Umbilical cord (tissue), 1 donor: ENCODE measurements at regions not wholly inside any gene's neighbourhood (a gene's known extent, or its start where the extent isn't known, plus 50 kb on each side); places are given as distances from the start of the nearest gene placed in this dataset.

Experiments
- DNase-seq: peaks from one replicate; pipeline ENCODE4 v3.0.0-alpha.2; 2015; ENCODE audit warnings: low spot score

DNA sequence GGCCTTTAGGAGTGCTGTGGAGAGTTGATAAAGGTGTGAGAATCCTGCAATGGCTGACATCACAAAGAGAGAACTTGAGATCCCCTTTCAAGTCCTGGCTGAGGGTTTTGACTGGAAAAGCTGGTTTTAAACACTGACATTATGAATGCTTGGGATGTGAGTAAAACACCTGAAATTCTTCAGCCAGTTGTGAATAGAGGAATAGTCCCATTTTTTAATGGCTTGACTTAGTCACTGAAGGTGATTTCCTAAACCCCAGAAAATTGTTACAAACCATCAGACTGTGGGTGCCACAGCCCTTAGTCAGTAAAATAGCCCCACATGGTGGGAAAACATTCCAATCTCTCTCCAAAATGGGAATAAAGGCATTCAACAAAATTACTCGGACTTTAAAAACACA, 107.7 kb upstream of the LMO4 start:
- no peak for DNase-seq

DNA sequence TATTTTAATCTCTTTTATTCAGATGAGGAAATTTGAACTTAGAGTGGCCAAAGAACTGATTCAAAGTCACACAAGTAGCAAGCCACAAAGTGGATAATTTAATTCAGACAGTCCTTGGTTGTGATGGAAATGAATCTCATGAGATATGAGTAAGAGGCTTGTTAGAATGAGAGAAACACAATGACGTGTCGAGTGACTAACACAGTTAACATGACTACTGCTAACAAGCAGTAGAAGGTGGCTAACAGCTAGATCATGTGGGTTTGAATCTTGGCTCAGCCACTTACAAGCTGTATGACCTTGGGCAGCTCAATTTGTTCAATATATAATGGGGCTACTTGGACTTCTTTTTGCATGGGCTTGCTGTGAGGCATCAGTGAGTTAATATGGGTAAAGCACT, 104.5 kb upstream of the LMO4 start:
- DNase-seq: no peak

DNA sequence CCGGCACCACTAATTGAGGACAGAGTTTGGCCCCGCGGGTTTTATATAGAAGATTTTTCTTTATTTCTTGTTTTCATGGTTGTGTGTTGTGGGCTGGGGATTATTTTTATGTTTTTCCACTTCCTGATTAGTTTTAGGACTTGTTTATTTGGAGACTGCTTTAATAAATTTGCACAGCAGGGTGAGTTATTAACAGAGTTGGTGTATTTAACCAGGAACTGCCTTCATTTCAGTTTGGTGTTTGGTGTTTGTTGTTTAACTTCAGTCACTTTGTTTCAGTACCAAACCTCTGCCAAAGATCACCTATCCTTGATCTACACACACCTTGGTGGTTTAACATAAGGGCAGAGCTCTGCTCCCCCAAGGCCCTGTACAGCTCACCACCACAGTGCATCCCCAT, 103.5 kb upstream of the LMO4 start:
- DNase-seq: no peak

DNA sequence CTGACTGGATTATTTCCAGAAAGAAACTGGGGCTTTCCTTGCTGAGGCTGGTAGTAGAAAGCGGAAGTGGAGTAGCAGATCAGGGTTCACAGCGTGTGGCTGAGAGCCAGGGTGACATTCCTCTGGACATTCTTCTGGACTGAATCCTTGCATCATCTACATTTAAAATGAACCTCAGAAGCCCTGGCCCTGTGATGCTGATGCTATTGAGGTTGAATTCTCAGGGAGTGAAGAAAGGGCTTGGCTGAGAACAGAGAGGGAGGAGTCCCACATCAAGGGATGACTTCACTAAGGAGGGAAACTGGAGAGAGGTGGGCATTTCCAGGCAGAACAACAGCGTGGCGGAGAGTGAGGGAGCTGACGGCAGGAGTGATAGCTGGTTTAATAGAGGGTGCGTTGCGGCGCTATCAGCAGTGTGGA, 102.3 kb upstream of the LMO4 start:
- DNase-seq: peak; percentile 95

DNA sequence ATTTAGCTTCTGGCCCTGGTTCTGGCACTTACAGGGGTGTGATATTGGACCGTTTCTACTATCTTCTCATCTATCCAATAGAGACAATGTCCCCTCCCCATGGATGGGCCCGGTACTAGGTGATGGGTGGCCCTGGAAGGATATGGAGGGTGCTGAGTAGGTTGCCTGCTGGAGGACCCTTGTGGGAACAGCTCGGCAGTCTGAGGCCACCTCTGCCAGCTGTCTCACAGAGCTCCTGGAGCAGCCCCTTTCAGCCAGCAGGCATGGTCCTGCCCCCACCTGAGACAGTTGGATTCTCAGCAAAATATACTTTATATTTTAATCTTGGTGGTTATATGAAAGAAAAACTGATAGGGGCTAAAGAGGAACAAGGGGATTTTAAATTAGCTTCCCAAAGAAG, 101.0 kb upstream of the LMO4 start:
- DNase-seq: no peak

DNA sequence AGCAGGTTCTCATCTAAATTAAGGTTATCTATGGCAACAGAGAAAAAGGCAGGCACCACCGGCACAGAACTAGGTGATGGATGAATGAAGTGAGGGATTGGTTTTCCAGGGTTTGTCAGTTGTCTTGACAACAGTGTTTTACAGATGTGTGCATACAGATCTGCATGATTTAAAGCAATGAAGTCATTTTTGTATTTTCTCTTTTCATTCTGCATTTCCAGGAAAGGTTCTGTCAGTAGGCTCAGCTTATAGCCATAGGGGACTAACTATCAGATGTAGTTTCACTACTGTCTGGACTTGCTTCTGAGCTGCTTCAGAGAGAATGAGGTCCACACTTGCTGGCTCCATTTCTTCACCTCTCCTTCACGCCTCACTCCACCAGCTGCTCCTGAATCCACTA, 98.2 kb upstream of the LMO4 start:
- no peak for DNase-seq

DNA sequence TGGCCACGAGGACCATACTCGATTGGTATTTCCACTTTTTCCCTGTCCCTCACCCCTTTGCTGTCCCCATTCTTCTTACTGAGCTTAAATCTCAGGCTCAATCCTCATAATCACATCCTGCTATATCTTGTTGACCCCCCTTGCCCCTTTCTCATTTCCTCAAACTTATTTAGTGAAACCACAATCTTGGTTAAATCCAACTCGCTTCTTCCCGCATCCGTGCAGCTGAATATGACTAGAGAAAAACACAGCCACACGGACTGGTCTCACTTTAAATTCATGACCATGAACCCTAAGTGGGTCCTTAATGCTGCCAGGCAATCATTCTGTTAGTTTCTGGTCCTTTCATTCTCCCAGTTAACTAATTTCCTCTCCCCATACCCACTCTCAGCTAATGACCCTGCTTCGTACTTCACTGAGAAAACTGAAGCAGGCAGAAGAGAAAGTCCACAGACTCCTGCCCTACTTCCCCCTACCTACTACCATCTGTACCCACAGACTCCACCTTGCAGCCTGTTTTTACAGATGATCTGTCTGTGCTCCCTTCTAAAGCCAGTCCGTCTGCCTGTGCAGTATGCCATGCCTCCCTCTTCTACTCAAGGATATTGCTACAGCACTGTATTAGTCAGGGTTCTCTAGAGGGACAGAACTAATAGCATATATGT, 96.8 kb upstream of the LMO4 start:
- no peak for DNase-seq

DNA sequence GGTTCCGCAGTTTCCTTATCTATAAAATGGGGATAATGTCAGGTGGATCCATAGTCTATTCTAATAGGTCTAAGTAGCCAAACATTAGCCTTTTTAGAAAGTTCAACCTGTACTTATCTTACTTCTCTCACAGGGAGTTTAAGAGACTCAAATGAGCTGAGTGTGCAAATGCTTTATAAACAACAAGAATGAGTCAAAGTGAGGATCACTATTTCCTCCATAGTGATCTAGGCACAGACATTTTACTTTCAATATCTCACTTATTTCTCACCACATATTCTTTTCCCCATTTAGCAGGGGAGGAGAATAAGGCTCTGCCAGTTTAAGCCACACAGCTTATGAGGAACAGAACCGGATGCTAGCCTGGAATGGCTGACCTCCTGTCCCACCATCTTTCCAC, 92.1 kb upstream of the LMO4 start:
- no peak for DNase-seq

DNA sequence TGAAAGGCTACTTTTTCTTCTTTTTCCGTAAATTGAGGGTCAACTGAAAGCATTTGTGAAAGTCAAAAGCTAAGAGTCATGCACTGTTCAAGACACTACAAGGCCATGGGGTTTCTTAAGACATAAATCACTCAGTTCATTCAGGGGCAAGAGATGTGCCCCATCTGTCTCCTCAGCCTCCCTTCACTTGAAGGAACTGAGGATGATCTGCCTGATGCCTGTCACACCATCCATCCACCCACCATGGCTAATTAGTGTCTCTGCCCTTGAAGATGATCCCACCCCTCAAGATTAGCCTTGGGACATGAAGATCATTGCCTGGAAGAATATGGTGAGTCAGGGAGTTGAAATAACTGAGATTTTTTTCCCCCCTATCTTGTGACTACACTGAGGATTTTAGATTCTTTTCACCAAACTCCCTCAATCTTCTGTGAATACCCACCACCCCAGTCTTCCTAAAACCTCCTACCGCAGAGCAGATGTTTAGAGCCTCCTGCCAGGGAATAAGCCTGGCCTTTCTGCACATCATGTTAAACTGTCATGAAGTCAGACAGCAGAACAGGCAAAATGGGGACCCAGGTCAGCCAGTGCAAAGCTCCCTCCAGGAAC, 88.6 kb upstream of the LMO4 start:
- DNase-seq: peak; percentile 61

DNA sequence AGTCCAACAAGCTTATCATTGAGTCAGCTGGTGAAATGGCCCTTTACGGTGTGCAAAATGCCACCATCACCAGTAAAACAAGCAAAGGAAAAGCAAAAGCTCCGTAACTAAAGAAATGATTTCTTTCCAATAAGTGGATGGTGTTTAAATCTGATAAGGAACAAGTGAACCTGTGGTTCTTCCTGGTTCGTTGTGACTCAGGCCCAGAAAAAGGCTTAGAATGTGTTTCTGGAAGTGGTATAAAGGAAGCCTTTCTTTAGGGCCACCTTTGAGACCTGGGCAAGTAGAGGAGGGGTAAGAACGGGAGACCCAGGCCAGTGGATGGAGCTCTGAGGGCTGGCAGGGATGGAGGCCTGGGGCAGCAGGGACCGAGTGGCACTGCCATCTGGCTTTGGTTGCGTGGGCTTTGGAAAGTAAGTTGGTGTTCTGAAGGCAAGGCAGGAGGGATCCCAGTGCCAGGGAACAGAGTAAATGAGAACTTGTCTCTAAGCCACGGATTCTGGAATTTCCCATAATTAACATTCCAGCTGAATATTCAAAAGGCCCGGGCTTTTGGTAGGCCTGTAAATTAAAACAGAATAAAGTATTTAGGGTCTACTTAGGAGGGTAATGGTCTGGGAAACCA, 87.9 kb upstream of the LMO4 start:
- no peak for DNase-seq

DNA sequence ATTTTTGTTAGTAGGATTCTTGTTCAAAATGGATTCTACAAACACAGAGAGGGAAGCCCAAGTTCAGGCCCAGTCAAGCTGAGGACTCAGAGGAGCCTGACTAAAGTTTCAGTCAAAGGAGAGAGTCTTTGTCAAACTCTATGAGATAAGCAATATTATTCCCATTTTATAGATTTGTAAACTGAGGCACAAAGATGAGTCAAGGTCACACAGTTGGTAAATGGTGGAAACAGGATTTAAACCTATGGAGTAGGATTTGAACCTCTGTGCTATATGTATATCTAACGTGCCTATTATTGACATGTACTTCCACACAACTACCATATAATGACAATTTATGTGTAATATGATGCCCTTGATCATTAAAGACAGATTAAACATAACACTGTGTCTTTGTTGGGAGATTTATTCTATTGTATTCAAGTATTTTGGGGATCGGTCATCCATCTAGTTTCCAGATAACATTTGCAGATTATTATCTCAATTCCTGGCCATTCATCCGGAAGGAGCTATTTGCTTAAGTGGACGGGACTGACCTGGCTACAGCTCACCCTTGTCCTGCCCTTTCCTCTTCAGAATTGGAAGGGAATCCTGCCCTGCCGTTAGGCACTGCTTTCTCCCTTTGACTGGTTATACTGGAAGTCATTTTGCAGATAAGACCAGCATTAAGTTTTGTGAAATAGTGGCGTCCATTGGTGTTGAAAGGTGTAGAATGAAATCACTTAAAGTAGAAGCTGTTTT, 86.1 kb upstream of the LMO4 start:
- no peak for DNase-seq

DNA sequence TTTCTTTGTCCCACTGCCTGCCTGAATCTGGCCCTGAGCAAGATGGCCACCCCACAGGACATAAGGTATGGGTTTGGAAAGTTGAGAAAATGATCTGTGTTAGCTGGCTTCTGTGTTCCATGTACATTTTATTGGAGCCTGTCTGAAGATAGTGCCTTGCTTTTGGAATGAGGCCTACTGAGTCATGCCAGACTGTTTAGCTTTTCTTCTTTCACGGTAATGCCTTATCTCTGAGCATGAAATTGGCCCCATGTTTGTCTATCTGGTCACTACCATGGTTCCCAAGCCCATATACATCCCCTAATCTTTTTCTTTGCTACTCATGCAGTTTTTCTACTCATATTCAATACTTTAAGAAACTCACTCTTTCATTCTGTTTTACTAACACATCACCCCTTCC, 85.1 kb upstream of the LMO4 start:
- peak; percentile 92 for DNase-seq

DNA sequence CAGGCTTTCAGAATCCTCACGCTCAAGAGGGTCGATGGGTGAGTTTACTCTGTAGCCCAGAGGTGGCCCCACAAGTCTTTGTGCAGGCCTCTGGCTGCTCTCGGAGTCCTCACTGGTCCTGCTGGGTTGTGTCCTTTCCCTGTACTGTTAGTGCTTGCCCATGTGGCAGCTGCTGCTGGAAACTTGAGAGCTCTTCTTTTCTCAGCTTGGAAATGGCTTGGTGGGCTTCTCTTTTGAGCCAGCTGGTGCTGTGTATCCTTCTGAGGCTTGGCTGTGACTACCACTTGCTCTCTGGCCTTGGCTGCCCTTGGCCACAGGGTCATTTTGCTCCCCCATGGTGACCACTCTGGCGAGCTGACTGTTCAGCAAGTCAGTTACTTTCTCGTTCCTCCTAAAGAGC, 82.2 kb upstream of the LMO4 start:
- no peak for DNase-seq

DNA sequence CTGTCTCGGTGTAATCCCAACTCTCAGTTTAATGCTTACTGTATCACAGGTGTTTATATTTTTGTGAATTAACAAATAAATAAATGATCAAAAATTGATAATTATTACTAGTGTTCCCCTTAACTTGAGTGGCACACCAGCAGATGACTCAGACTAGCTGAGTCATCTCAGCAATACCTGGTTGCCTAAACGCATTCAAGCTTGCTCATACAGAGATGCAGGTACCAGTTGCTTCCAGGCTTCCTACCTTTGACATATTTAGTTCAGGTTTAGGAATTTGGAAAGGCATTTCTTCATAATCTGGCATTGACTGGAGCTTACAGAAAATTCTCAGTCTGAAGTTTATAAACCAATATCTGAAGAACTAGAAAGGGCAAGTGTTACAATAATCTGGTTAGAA, 78.9 kb upstream of the LMO4 start:
- DNase-seq: no peak

DNA sequence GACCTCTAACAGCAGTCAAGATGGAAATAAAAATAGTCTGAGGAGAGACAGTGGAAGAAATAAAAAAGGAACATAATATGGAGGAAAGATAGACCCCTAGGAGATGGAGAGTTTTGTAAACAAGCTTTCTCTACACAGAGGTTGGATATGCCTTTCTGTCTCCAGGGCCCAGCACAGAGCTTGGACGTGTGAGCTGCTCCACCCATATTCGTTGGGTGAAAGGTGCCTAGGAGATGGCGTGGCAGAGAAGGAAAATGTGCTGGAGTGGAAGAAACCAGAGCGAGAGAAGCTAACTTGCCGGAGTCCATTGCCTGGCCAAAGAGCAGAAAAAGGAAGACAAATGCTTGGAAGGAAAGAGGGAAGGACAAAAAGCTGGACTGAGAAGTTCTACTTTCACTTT, 78.3 kb upstream of the LMO4 start:
- no peak for DNase-seq

DNA sequence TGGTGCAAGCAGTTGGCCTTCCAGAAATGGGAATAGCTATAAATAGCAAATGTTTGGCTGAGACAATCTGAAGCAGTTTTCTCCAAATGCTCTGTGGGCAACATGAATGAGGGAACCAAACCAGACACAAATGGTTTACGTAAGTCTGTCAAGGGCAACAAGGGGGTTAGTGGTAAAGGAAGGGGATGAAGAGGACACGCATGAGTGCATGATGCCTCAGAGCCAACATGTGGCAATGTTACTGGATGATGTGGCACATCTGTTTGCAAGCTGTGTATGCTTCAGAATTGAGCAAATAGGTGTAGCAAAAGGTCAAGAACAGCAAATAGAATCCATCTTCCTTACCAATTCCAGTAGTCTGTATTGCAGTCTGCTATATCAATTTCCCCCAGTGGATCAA, 76.3 kb upstream of the LMO4 start:
- no peak for DNase-seq

DNA sequence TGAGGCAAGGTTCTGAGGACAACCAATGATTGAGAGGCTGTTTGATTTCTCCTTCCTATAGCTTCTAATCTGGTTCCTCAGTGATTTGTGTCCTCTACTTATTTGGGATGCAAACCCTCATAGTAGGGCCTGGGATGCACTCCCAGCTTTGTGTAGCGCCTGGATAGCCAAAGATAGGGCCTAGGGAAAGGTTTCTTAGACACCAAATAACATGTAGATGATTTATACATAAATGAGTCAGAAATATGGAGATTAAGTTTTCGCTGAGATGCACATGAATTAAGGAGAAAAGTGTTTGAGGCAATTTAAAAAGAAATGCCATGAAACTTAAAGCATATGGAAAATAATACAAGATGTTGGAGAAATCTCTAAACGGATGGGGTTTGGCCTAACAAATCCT, 66.0 kb upstream of the LMO4 start:
- DNase-seq: no peak

DNA sequence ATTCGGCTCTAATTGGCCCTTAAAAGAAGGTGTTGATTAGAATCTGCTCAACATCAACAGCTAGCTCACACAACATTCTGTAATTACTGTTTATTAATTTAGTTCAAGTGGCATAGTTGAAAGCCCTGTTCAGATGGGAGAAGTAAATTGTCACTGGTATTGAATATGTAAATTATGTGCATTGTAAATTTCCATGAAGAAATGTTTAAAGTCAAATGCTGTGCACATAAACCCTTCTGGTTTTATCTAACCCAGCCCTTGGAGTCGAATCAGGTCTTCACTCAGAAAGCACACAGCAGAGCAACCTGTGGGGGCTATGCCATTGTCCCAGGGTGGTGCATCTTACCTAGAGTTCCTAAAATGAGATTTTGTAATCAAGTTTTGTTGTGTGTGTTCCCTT, 65.4 kb upstream of the LMO4 start:
- no peak for DNase-seq

DNA sequence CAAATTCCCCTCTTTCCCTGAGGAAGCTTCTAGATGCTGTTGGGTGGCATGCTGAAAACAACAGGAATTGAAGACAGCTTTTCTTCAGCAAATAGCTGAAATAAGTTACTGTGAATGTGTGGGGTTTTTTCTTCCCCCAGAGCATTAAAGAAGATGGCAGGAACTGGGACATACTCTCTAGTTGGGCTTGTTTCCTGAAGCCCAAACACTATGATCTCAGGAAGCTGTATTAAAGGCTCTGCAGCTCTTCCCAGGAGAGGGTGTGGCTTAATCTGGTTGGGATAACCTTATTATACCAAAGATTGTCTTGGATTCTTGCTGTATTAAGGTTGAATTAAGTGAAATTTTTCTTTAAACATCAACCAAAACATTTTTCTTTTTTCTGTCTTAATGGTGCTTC, 64.9 kb upstream of the LMO4 start:
- DNase-seq: peak; percentile 55

DNA sequence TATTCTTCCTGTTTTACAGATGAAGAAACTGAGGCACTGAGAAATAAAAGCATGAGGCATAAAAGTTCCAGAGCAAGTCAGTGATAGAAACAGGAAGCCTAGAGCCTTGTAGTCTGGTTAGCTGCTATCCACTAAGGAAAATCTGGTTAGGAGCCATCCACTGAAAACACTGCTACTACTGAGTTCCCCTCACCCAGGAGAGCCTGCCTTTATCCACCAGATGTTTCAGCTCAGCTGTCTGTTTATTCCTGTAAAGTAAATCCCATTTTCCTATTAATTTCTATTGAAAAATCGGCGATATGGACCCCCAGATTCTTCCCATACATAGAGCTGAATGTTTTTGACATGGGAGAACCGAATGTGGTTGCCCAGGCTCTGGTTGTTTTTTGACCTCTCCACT, 63.7 kb upstream of the LMO4 start:
- no peak for DNase-seq

DNA sequence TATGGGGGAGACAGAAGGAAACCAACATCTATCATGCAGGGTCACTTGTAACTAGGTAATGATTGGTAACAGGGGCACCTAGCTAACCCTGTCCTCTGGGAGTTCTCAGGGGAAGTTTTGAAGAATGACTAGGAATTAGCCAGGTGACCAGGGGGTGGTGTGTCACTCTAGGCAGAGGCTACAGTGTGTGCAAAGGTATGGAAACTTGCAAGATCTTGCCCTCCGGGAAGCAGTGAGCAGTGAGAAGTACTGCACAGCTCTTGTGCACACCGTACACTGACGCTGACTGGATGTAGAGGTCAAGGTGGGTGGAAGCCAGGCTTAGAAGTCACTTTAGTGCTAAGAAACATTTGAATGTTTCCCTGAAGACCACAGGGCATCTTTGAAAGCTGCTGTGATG, 62.9 kb upstream of the LMO4 start:
- no peak for DNase-seq

DNA sequence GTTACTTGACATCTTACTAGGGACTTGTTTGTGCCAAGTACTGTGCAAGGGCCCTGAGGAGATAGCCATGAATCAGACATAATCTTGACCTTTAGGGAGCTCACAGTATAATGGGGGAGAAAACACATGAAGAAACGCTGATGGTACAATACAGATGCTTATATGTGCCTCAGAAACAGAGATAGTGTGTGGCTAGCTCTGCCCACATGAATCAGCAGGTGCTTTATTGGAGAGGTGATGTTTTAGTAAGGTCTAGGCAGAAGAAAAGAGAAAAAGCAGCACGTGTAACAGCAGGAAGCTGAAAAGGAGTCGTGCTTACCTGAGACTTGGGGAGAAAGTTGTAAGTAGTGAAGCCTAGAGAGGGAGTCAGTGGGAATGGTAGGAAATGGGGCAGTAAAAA, 60.6 kb upstream of the LMO4 start:
- DNase-seq: no peak

DNA sequence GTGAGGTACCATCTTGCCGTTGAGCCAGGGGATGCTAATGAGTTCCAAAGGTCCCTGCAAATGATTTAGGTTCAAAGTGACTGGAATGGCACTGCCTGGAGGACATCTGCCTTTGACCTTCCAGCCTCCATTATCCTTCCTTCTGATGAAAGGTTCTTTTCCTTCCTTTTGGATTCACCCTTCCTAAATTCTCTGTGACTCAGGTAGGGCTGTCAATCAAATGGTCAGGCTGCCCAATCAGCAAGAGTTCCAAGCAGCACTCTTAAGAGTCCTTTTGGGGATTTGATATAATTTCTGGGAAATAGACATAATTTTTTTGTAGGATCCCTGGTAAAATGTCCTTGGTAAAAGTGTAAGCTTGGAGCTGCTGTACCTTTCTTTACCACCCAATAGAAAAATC, 58.8 kb upstream of the LMO4 start:
- no peak for DNase-seq
